SIG-M5 treated with dmso at 0.1 percent for 504 hours (cell line): ENCODE measurements at regions not wholly inside any gene's neighbourhood (a gene's known extent, or its start where the extent isn't known, plus 50 kb on each side); places are given as distances from the start of the nearest gene placed in this dataset.

Source experiments
- DNase-seq: peaks from one replicate; lab custom pipeline; 2025; ENCODE audit not compliant: unreplicated experiment; lab: John Stamatoyannopoulos, UW

GRCh38 chr17:77898521-77899434 lies 59.7 kb upstream of the TNRC6C start:
- DNase-seq: no peak

GRCh38 chr17:77899498-77899897 lies 59.0 kb upstream of the TNRC6C start:
- no peak for DNase-seq

- DNase-seq: no peak
Observed at GRCh38 chr17:77901481-77901880, 57.0 kb upstream of the TNRC6C start.

DNA sequence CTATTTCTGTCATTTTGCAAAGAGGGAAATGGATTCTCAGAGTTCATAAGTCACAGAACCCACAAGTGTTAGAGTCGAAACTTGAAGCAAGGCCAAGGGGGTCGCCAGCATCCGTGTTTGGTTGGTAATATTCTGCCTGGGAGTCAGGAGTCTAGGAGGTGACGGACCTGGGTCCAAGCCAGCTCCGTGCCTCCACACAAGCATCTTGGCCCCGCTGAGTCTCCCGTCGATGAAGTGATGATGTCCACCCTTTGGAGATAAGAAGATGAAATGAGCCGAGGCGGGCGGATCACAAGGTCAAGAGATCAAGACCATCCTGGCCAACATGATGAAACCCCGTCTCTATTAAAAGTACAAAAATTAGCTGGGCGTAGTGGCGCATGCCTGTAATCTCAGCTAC lies 53.2 kb upstream of the TNRC6C start:
- DNase-seq: no peak

GRCh38 chr17:77905766-77906165 lies 52.7 kb upstream of the TNRC6C start:
- no peak for DNase-seq

- DNase-seq: no peak
Observed at GRCh38 chr17:77906377-77906871, 52.1 kb upstream of the TNRC6C start.

DNA sequence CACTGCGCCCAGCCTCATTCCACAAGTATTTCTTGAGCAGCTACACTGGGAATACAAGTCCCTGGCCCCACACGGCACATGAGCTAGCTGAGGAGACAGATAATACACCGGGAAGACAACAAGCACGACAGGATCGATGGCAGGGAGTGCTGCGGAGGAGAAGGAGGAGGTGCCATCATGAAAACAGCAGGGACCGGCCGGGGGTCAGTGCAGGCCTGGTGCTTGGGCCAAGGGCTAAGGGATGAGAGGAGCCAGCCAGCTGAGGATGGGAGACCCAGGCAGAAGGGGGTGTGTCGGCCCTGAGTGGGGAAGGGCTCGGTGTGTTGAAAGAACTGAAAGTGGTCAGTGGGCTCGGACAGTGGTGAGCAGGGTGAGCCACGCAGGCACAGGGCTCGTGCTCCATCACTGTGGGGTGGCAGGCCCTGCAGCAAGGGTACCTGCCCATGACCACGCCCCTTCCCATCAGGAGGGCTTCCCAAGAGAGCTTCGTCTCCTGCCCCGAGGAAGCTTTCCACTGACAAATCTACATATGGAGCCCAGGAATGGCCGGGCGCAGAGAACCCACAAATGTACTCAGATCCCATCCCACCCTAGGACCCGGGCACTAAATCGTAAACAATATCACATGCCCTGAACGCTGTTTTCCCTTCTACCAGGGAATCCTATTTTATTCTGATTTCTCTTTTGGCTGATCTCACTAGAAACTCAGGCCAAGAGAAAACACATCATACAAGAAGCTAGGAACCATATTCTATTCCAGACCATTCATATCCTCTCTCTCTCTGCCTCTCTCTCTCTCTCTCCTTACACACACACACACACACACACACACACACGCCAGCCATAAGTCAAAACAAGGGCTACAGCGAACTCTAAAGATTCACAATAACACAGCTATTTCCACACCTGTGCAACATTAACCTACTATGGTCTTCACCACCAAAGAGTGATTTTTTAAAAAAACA lies 50.7 kb upstream of the TNRC6C start:
- no peak for DNase-seq

- no peak for DNase-seq
Observed at GRCh38 chr17:77908501-77908900, 50.0 kb upstream of the TNRC6C start.
